IMR-90 (cell line): ENCODE measurements at regions not wholly inside any gene's neighbourhood (a gene's known extent, or its start where the extent isn't known, plus 50 kb on each side); places are given as distances from the start of the nearest gene placed in this dataset.

ENCODE experiments used
- ATAC-seq: fragments of 200-7000 bp; cut with Tn5 transposase; 2 replicates; pipeline ENCODE4 v1.9.1; 2020; ENCODE audit warnings: low read depth, mild to moderate bottlenecking, moderate library complexity
- BruUV-seq: library from RNA; stranded (reverse); fragments of 400-500 nt; replicated peaks from 2 replicates; lab custom pipeline; 2021; lab: Mats Ljungman, UMichigan
- CTCF ChIA-PET: fragments of 300-600 bp; formaldehyde crosslinking; extraction: SDS; loops from one replicate; lab custom pipeline; 2021; ENCODE audit warnings: antibody characterized with exemption; lab: Yijun Ruan, JAX
- POLR2A ChIA-PET: fragments of 300-600 bp; sonication (Branson Sonifier 250); formaldehyde crosslinking; loops from one replicate; lab custom pipeline; 2022; ENCODE audit warnings: antibody characterized with exemption; ENCODE audit not compliant: unreplicated experiment; lab: Charles Lee
- DNase-seq: peaks from one replicate; pipeline ENCODE4 v3.0.0; 2013
- H2AFZ ChIP-seq: replicated peaks from 2 replicates; pipeline ENCODE3; 2013; ENCODE audit warnings: low read length, mild to moderate bottlenecking; ENCODE audit not compliant: poor library complexity
- H2AK5ac ChIP-seq: 2 replicates; pipeline ENCODE4 v1.6.1; 2013; ENCODE audit warnings: low read depth, low read length, inconsistent platforms
- H2AK9ac ChIP-seq: replicated peaks from 2 replicates; pipeline ENCODE3; 2013; ENCODE audit warnings: mild to moderate bottlenecking, low read depth, low read length, moderate library complexity; ENCODE audit not compliant: poor library complexity
- H2BK120ac ChIP-seq: 2 replicates; pipeline ENCODE4 v1.6.1; 2013; ENCODE audit warnings: low read depth, low read length, inconsistent platforms
- H2BK15ac ChIP-seq: 3 replicates; pipeline ENCODE4 v1.6.1; 2013; ENCODE audit warnings: low read depth, low read length, inconsistent platforms
- H2BK20ac ChIP-seq: 2 replicates; pipeline ENCODE4 v1.6.1; 2013; ENCODE audit warnings: low read depth, mild to moderate bottlenecking, inconsistent platforms, low read length, moderate library complexity
- H2BK5ac ChIP-seq: 2 replicates; pipeline ENCODE4 v1.6.1; 2013; ENCODE audit warnings: mild to moderate bottlenecking, low read depth, low read length, inconsistent platforms; ENCODE audit not compliant: poor library complexity, severe bottlenecking
- H3K14ac ChIP-seq: replicated peaks from 2 replicates; pipeline ENCODE4 v1.6.1; 2013; ENCODE audit warnings: low read depth, low read length, inconsistent platforms
- H3K18ac ChIP-seq: 2 replicates; pipeline ENCODE4 v1.6.1; 2013; ENCODE audit warnings: low read depth, low read length, control low read depth
- H3K23ac ChIP-seq: 2 replicates; pipeline ENCODE4 v1.6.1; 2013; ENCODE audit warnings: low read depth, low read length, inconsistent platforms
- H3K27ac ChIP-seq: 2 replicates; pipeline ENCODE4 v1.5.1; 2013; ENCODE audit warnings: mild to moderate bottlenecking, control low read depth, low read length; ENCODE audit not compliant: insufficient read depth
- H3K27me3 ChIP-seq: 2 replicates; pipeline ENCODE4 v1.6.1; 2013; ENCODE audit warnings: low read length; ENCODE audit not compliant: control insufficient read depth, insufficient read depth
- H3K36me3 ChIP-seq: 2 replicates; pipeline ENCODE4 v1.6.1; 2013; ENCODE audit warnings: low read length, mixed read lengths; ENCODE audit not compliant: control insufficient read depth, insufficient read depth
- H3K4ac ChIP-seq: 2 replicates; pipeline ENCODE4 v1.6.1; 2013; ENCODE audit warnings: low read depth, low read length, inconsistent platforms
- H3K4me1 ChIP-seq: 2 replicates; pipeline ENCODE4 v1.6.1; 2013; ENCODE audit warnings: low read length, mixed read lengths; ENCODE audit not compliant: control insufficient read depth, insufficient read depth
- H3K4me2 ChIP-seq: 2 replicates; pipeline ENCODE4 v1.6.1; 2013; ENCODE audit warnings: low read depth, mild to moderate bottlenecking, control low read depth, low read length, moderate library complexity
- H3K4me3 ChIP-seq: 2 replicates; pipeline ENCODE4 v1.5.1; 2013; ENCODE audit warnings: low read depth, mild to moderate bottlenecking, control low read depth, low read length, moderate library complexity; ENCODE audit not compliant: insufficient read depth
- H3K56ac ChIP-seq: 2 replicates; pipeline ENCODE4 v1.6.1; 2013; ENCODE audit warnings: low read length, inconsistent platforms; ENCODE audit not compliant: insufficient read depth; ENCODE audit errors: extremely low read depth
- H3K79me1 ChIP-seq, 2 experiments: 2 replicates each; pipeline ENCODE4 v1.6.1; 2013; ENCODE audit warnings: low read length in 2 of 2, inconsistent platforms in 1 of 2, low read depth in 1 of 2
- H3K9ac ChIP-seq: 2 replicates; pipeline ENCODE4 v1.6.1; 2013; ENCODE audit warnings: low read depth, low read length, control low read depth
- H3K9me1 ChIP-seq: 2 replicates; pipeline ENCODE4 v1.6.1; 2013; ENCODE audit warnings: low read length, inconsistent platforms; ENCODE audit not compliant: insufficient read depth
- H3K9me3 ChIP-seq: 2 replicates; pipeline ENCODE4 v1.6.1; 2013; ENCODE audit warnings: low read length; ENCODE audit not compliant: control insufficient read depth, insufficient read depth
- H4K20me1 ChIP-seq: 2 replicates; pipeline ENCODE4 v1.6.1; 2013; ENCODE audit warnings: low read length, inconsistent platforms; ENCODE audit not compliant: insufficient read depth
- H4K5ac ChIP-seq: 2 replicates; pipeline ENCODE4 v1.6.1; 2013; ENCODE audit warnings: mild to moderate bottlenecking, low read depth, low read length, control low read depth
- H4K8ac ChIP-seq, 2 experiments: 2 replicates each; pipeline ENCODE4 v1.6.1; 2013; ENCODE audit warnings: low read depth in 2 of 2, low read length in 2 of 2, control low read depth in 1 of 2, inconsistent platforms in 1 of 2
- H4K91ac ChIP-seq: 2 replicates; pipeline ENCODE4 v1.6.1; 2013; ENCODE audit warnings: low read depth, low read length, inconsistent platforms; ENCODE audit not compliant: insufficient read depth
- BHLHE40 ChIP-seq: fragments of 150-350 bp; IDR thresholded peaks from 2 replicates; pipeline ENCODE4 v1.6.1; 2016; ENCODE audit warnings: mild to moderate bottlenecking, low read depth, low read length
- CEBPB ChIP-seq: IDR thresholded peaks from 2 replicates; pipeline ENCODE4 v1.6.1; 2012; ENCODE audit warnings: low read depth, low read length, improper control_type of control experiment
- CHD1 ChIP-seq: IDR thresholded peaks from 2 replicates; pipeline ENCODE4 v1.6.1; 2012; ENCODE audit warnings: low read depth, low read length, improper control_type of control experiment
- CTCF ChIP-seq: conservative IDR thresholded peaks from 2 replicates; pipeline ENCODE4 v1.5.1; 2012; ENCODE audit warnings: mild to moderate bottlenecking, low read depth, low read length, improper control_type of control experiment
- ELK1 ChIP-seq: fragments of 150-350 bp; IDR thresholded peaks from 2 replicates; pipeline ENCODE4 v1.6.1; 2016; ENCODE audit warnings: low read depth, mild to moderate bottlenecking, low read length, moderate library complexity, borderline replicate concordance
- MAFK ChIP-seq: IDR thresholded peaks from 2 replicates; pipeline ENCODE4 v1.6.1; 2012; ENCODE audit warnings: low read depth, low read length, improper control_type of control experiment
- MAZ ChIP-seq: IDR thresholded peaks from 2 replicates; pipeline ENCODE4 v1.6.1; 2012; ENCODE audit warnings: low read depth, mild to moderate bottlenecking, low read length, improper control_type of control experiment, moderate library complexity, borderline replicate concordance
- MXI1 ChIP-seq: IDR thresholded peaks from 2 replicates; pipeline ENCODE4 v1.6.1; 2012; ENCODE audit warnings: low read depth, mild to moderate bottlenecking, low read length, moderate library complexity, borderline replicate concordance
- NFE2L2 ChIP-seq: fragments of 150-350 bp; IDR thresholded peaks from 2 replicates; pipeline ENCODE4 v1.6.1; 2016; ENCODE audit warnings: low read depth, mild to moderate bottlenecking, low read length
- RCOR1 ChIP-seq: IDR thresholded peaks from 2 replicates; pipeline ENCODE4 v1.6.1; 2012; ENCODE audit warnings: mild to moderate bottlenecking, low read length, improper control_type of control experiment; ENCODE audit not compliant: insufficient replicate concordance
- RFX5 ChIP-seq: IDR thresholded peaks from 2 replicates; pipeline ENCODE4 v1.8.0; 2012; ENCODE audit warnings: low read depth, mild to moderate bottlenecking, low read length, moderate library complexity
- USF2 ChIP-seq: fragments of 150-350 bp; IDR thresholded peaks from 2 replicates; pipeline ENCODE4 v1.6.1; 2017; ENCODE audit warnings: mild to moderate bottlenecking, antibody characterized with exemption, low read length, low read depth
- WGBS, 2 experiments: methylation state at CpG; one replicate each; pipeline versions ENCODE4 v1.1.5 to v1.1.7; 2013; ENCODE audit warnings: missing lambda C conversion rate in 2 of 2; ENCODE audit not compliant: insufficient read length in 1 of 2; ENCODE audit errors: extremely low coverage in 2 of 2; 5-methylcytosine and 5-hydroxymethylcytosine counted together
- dilution Hi-C: fragments of 300-500 bp; cut with HindIII; formaldehyde crosslinking; loops from one replicate; pipeline ENCODE4 v1.14.3; 2018; ENCODE audit warnings: low sequenced_read_pairs; ENCODE audit not compliant: unreplicated experiment
- in situ Hi-C: fragments of 300-500 bp; cut with MboI; formaldehyde crosslinking; loops from 3 replicates; pipeline ENCODE4 v1.14.3; 2019; ENCODE audit warnings: low sequenced_read_pairs, inconsistent platforms, mixed read lengths
- intact Hi-C: fragments of 100-400 bp; cut with micrococcal nuclease; formaldehyde crosslinking; loops from 2 replicates; pipeline ENCODE4 v1.10.0; 2022

GRCh38 chrX:102849396-102849795 lies 87.7 kb upstream of the RAB40AL start:
- Histone ChIP-seq H3K27me3 (no peaks in the 10 kb centered on the region; the same call in 1 of the 2 replicates), H2BK20ac (no peak overlapping the region), H3K4me3 (no peak overlapping the region), H2AFZ (no peak overlapping the region), H3K4me1 (no peaks in the 10 kb centered on the region), H3K27ac (no peak overlapping the region), H2BK120ac (no peak overlapping the region), H3K23ac (no peak overlapping the region), H3K4me2 (no peak overlapping the region), H3K9ac (no peak overlapping the region), H3K9me1 (no peaks in the 10 kb centered on the region), H3K14ac (no peak overlapping the region), H2AK5ac (no peak overlapping the region), H4K5ac (no peak overlapping the region), H3K79me1 (no peaks in the 10 kb centered on the region), H3K18ac (no peak overlapping the region), H3K9me3 (no peaks in the 10 kb centered on the region), H2BK5ac (no peak overlapping the region), H2AK9ac (no peak overlapping the region), H4K91ac (no peak overlapping the region), H3K56ac (no peak overlapping the region), H2BK15ac (no peak overlapping the region), H3K4ac (no peak overlapping the region), H4K20me1 (no peaks in the 10 kb centered on the region), H3K36me3 (no peaks in the 10 kb centered on the region), H4K8ac (no peak overlapping the region)
- TF ChIP-seq CEBPB: no peak
- TF ChIP-seq CHD1: no peak
- TF ChIP-seq MXI1: no peak
- no peak for TF ChIP-seq USF2
- no peak for TF ChIP-seq CTCF
- no peak for TF ChIP-seq RCOR1
- no peak for TF ChIP-seq RFX5
- TF ChIP-seq MAZ: no peak
- TF ChIP-seq BHLHE40: no peak
- no peak for TF ChIP-seq NFE2L2
- no peak for TF ChIP-seq MAFK
- no peak for TF ChIP-seq ELK1
- no peak for ATAC-seq
- BruUV-seq: no TSS peak
- intact Hi-C loops (no loop called here), in situ Hi-C loops (no loop called here), dilution Hi-C loops (no loop called here)
- WGBS, 2 experiments: no CpG with 5 or more reads among the region's 1 CpG
- CTCF ChIA-PET: interaction anchor here (1.3 kb wide), 1 partner anchor 14 kb away, joined by 3 read pairs; no protein-coding TSS in a partner anchor
- POLR2A ChIA-PET: no interaction called here
- DNase-seq: no peak
